Heart left ventricle (tissue), 13 donors: ENCODE measurements at regions not wholly inside any gene's neighbourhood (a gene's known extent, or its start where the extent isn't known, plus 50 kb on each side); places are given as distances from the start of the nearest gene placed in this dataset.

ENCODE experiments used
- POLR2A ChIP-seq, 2 donors: fragments of 450-650 bp; IDR thresholded peaks; one replicate each; pipeline ENCODE4 v1.6.1; 2017; ENCODE audit warnings: antibody characterized with exemption in 2 of 2, mild to moderate bottlenecking in 2 of 2, moderate library complexity in 2 of 2
- TF ChIP-seq, protein P1 (sequence below), 12 donors: fragments of 200-600 bp; sonication (generic) in 4 of 12; IDR thresholded peaks; one replicate each; pipeline versions ENCODE4 v1.5.0 to v1.8.0; 2018 to 2022; ENCODE audit warnings: antibody characterized with exemption in 12 of 12, mild to moderate bottlenecking in 5 of 12
- donor health status: ischemic (EF 13 %, LVEDD 7.1; RV severe dilation, severe dysfunction).
- donor health status: DM: no; HTN: yes; CAD: no.
- donor health status: DM: no; HTN: no; CAD: no.
- donor health status: ischemic (EF 25% LVEDD 6.9; RV normal size, moderate dysfunction).
- donor health status: ischemic (EF 25% LVEDD 5.7; RV mildly dilated, moderate dysfunction).
- donor health status: ischemic (EF 35%, LVEDD 5.7; RV mildly dilated, moderate dysfunction).
- donor health status: nonischemic (EF 11% LVEDD 7.7; RV severe dilation, severe dysfunction).
- donor health status: DM: yes; HTN: yes; CAD: no.
- donor health status: PGD.
- donor health status: ischemic (EF 29% LVEDD 5.4; RV normal size, mild dysfunction).
- donor health status: nonischemic (EF 23%, LVEDD 6.1; RV moderate dilation, normal function).

DNA sequence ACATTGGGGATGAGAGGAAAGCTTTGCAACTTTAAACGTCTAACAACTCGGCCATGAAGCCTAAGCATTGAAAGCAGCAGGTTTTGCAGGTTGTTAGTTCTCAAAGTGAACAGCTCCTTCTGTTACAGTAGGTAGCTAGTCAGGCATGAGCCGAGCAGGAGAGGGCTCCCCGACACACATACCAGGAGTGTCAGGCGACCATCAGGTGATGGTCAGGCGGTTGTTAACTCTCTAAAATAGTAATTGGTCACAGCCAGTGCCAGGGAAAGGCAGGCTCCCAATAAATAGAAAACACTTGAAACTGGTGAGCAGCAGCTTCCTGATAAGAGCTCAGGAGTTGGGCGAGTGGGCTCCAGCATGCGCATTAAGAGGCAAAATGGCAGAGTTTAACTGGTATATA lies 53.5 kb upstream of the DAPL1 start:
- TF ChIP-seq, protein P1, sequence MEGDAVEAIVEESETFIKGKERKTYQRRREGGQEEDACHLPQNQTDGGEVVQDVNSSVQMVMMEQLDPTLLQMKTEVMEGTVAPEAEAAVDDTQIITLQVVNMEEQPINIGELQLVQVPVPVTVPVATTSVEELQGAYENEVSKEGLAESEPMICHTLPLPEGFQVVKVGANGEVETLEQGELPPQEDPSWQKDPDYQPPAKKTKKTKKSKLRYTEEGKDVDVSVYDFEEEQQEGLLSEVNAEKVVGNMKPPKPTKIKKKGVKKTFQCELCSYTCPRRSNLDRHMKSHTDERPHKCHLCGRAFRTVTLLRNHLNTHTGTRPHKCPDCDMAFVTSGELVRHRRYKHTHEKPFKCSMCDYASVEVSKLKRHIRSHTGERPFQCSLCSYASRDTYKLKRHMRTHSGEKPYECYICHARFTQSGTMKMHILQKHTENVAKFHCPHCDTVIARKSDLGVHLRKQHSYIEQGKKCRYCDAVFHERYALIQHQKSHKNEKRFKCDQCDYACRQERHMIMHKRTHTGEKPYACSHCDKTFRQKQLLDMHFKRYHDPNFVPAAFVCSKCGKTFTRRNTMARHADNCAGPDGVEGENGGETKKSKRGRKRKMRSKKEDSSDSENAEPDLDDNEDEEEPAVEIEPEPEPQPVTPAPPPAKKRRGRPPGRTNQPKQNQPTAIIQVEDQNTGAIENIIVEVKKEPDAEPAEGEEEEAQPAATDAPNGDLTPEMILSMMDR (IDR thresholded peaks at IDR 0.05): no peak
- TF ChIP-seq POLR2A (IDR thresholded peaks at IDR 0.05): no peak
